HepG2 (cell line): ENCODE measurements at regions not wholly inside any gene's neighbourhood (a gene's known extent, or its start where the extent isn't known, plus 50 kb on each side); places are given as distances from the start of the nearest gene placed in this dataset.

Experiments
- CTCF ChIP-seq: sonication (generic); formaldehyde crosslinking; IDR thresholded peaks from 2 replicates; pipeline ENCODE4 v1.5.0; 2020; ENCODE audit warnings: mild to moderate bottlenecking, missing genetic modification reagents, moderate library complexity
- ZFP36 ChIP-seq: fragments of 150-350 bp; IDR thresholded peaks from 2 replicates; pipeline ENCODE4 v1.6.1; 2018; ENCODE audit warnings: borderline replicate concordance, low read length, low read depth; ENCODE audit not compliant: partially characterized antibody
- ZNF616 ChIP-seq: sonication (generic); formaldehyde crosslinking; IDR thresholded peaks from 2 replicates; pipeline ENCODE4 v1.5.0; 2020; ENCODE audit warnings: low read depth, mild to moderate bottlenecking, missing genetic modification reagents

GRCh38 chr13:74043237-74043636 lies 91.0 kb downstream of the KLF12 start:
- TF ChIP-seq CTCF (CRISPR knock-in tag) (no peak), ZNF616 (CRISPR knock-in tag) (no peak), ZFP36 (no peak)
